PC-3 (cell line): ENCODE measurements at regions not wholly inside any gene's neighbourhood (a gene's known extent, or its start where the extent isn't known, plus 50 kb on each side); places are given as distances from the start of the nearest gene placed in this dataset.

Source experiments
- ATAC-seq: fragments of 200-7000 bp; cut with Tn5 transposase; 2 replicates; pipeline ENCODE4 v1.9.1; 2020; ENCODE audit warnings: mild to moderate bottlenecking, moderate library complexity
- BruUV-seq: library from RNA; stranded (reverse); fragments of 400-500 nt; replicated peaks from 2 replicates; lab custom pipeline; 2021; lab: Mats Ljungman, UMichigan
- CTCF ChIA-PET: fragments of 300-600 bp; sonication (Branson Sonifier 250); formaldehyde crosslinking; loops from one replicate; lab custom pipeline; 2022; ENCODE audit warnings: antibody characterized with exemption; lab: Charles Lee
- POLR2A ChIA-PET: fragments of 300-600 bp; sonication (Branson Sonifier 250); formaldehyde crosslinking; loops from one replicate; lab custom pipeline; 2022; ENCODE audit warnings: antibody characterized with exemption; ENCODE audit not compliant: unreplicated experiment; lab: Charles Lee
- DNase-seq: peaks from one replicate; pipeline ENCODE4 v3.0.0-alpha.2; 2015
- H2AFZ ChIP-seq: fragments of 300-600 bp; sonication (generic); 2 replicates; pipeline ENCODE4 v1.6.0; 2016; ENCODE audit warnings: antibody characterized with exemption, low read length
- H3F3A ChIP-seq: fragments of 300-600 bp; sonication (generic); one replicate; pipeline ENCODE4 v1.6.0; 2017; ENCODE audit warnings: antibody characterized with exemption, low read length, control low read depth, mild to moderate bottlenecking; ENCODE audit not compliant: unreplicated experiment
- H3K27ac ChIP-seq: fragments of 300-600 bp; sonication (generic); 2 replicates; pipeline ENCODE4 v1.5.1; 2016; ENCODE audit warnings: mild to moderate bottlenecking, low read length
- H3K27me3 ChIP-seq: fragments of 300-600 bp; sonication (generic); 2 replicates; pipeline ENCODE4 v1.6.1; 2016; ENCODE audit warnings: low read length, mixed read lengths
- H3K36me3 ChIP-seq: fragments of 300-600 bp; sonication (generic); 2 replicates; pipeline ENCODE4 v1.6.1; 2016; ENCODE audit warnings: low read depth, mixed run types, low read length, mixed read lengths
- H3K4me1 ChIP-seq: fragments of 300-600 bp; sonication (generic); 2 replicates; pipeline ENCODE4 v1.5.1; 2016; ENCODE audit warnings: low read length; ENCODE audit not compliant: insufficient read depth
- H3K4me2 ChIP-seq: fragments of 300-600 bp; sonication (generic); 2 replicates; pipeline ENCODE4 v1.6.0; 2016; ENCODE audit warnings: low read length
- H3K4me3 ChIP-seq: fragments of 300-600 bp; sonication (generic); 2 replicates; pipeline ENCODE4 v1.5.1; 2016; ENCODE audit warnings: mild to moderate bottlenecking, low read length, mixed read lengths
- H3K79me2 ChIP-seq: fragments of 300-600 bp; sonication (generic); 2 replicates; pipeline ENCODE4 v1.6.1; 2017; ENCODE audit warnings: low read length, mixed read lengths
- H3K9ac ChIP-seq: fragments of 300-600 bp; sonication (generic); 2 replicates; pipeline ENCODE4 v1.6.0; 2016; ENCODE audit warnings: mild to moderate bottlenecking, low read length
- H3K9me2 ChIP-seq: fragments of 300-600 bp; sonication (generic); replicated peaks from 2 replicates; pipeline ENCODE4 v1.6.1; 2016; ENCODE audit warnings: mixed run types, low read length, mixed read lengths
- H3K9me3 ChIP-seq: fragments of 300-600 bp; sonication (generic); 2 replicates; pipeline ENCODE4 v1.6.1; 2016; ENCODE audit warnings: low read length, mixed read lengths
- H4K20me1 ChIP-seq: fragments of 300-600 bp; sonication (generic); 2 replicates; pipeline ENCODE4 v1.6.1; 2016; ENCODE audit warnings: low read length, mixed read lengths
- EZH2 ChIP-seq: fragments of 300-600 bp; sonication (generic); IDR thresholded peaks from one replicate; pipeline ENCODE4 v1.6.1; 2017; ENCODE audit warnings: antibody characterized with exemption, mild to moderate bottlenecking, low read length; ENCODE audit not compliant: unreplicated experiment
- EZH2phosphoT487 ChIP-seq: fragments of 300-600 bp; sonication (generic); IDR thresholded peaks from 2 replicates; pipeline ENCODE4 v1.6.1; 2018; ENCODE audit warnings: mild to moderate bottlenecking, antibody characterized with exemption, low read length, borderline replicate concordance
- intact Hi-C: fragments of 100-400 bp; cut with micrococcal nuclease; formaldehyde crosslinking; loops from 2 replicates; pipeline ENCODE4 v1.9.0; 2023
- TF ChIP-seq, protein P1 (sequence below): fragments of 300-600 bp; sonication (generic); conservative IDR thresholded peaks from 2 replicates; pipeline ENCODE4 v1.5.1; 2017; ENCODE audit warnings: antibody characterized with exemption, low read depth, mild to moderate bottlenecking, low read length

DNA sequence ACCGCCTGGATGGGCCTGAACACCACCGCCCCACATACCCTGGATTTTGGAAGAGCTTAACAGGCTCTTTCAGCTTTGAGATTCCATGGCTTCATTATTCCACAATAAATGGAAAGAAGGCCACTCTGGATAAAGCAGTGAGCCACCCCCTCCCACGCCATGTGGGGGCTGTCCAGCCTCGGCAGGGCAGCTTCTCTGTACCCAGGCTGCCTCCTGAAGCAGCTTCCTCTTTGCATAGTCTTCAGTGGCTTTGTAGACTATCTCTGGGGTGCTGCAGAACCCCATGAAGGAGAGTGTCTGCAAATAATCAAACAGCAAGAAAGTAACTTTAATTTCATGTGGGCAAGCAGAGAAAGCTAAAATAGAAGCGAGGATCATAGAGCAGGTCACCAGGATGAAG, 96.6 kb upstream of the NXT1 start:
- Histone ChIP-seq H3K27me3 (peaks cover 69% of the 10 kb centered on the region), H3K79me2 (no peaks in the 10 kb centered on the region), H3K9me3 (no peaks in the 10 kb centered on the region), H3K36me3 (no peaks in the 10 kb centered on the region), H3K27ac (no peak overlapping the region), H3K4me3 (no peak overlapping the region), H3K9ac (no peak overlapping the region), H4K20me1 (no peaks in the 10 kb centered on the region), H3K9me2 (no peaks in the 10 kb centered on the region), H2AFZ (no peak overlapping the region), H3F3A (no peaks in the 10 kb centered on the region), H3K4me2 (no peak overlapping the region), H3K4me1 (peaks cover 17% of the 10 kb centered on the region)
- no TSS peak for BruUV-seq
- ChIA-PET POLR2A (no interaction called here), CTCF (no interaction called here)
- intact Hi-C loops: no loop called here
- no peak for ATAC-seq
- no peak for DNase-seq
- no peak for TF ChIP-seq EZH2phosphoT487
- TF ChIP-seq, protein P1, sequence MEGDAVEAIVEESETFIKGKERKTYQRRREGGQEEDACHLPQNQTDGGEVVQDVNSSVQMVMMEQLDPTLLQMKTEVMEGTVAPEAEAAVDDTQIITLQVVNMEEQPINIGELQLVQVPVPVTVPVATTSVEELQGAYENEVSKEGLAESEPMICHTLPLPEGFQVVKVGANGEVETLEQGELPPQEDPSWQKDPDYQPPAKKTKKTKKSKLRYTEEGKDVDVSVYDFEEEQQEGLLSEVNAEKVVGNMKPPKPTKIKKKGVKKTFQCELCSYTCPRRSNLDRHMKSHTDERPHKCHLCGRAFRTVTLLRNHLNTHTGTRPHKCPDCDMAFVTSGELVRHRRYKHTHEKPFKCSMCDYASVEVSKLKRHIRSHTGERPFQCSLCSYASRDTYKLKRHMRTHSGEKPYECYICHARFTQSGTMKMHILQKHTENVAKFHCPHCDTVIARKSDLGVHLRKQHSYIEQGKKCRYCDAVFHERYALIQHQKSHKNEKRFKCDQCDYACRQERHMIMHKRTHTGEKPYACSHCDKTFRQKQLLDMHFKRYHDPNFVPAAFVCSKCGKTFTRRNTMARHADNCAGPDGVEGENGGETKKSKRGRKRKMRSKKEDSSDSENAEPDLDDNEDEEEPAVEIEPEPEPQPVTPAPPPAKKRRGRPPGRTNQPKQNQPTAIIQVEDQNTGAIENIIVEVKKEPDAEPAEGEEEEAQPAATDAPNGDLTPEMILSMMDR: no peak
- no peak for TF ChIP-seq EZH2

DNA sequence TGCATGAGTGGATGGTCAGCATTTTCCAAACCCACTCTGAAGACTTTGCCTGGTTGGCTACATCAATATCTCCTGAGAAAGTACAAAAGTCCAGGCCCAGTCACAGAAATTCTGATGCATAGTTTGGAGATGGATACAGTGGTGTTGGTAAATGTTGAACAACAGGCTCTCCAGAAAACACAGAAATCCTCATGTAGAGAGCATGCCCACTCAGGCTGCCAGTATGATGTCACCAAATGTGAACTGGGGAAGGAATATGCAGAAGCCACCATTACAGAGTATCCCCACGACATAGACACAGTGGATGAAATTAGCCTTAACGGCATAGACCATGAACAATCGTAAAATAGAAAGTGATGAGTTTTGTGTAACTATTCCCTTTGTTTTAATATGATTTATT, 97.1 kb upstream of the NXT1 start:
- Histone ChIP-seq H3F3A (no peaks in the 10 kb centered on the region), H2AFZ (no peak overlapping the region), H3K4me2 (no peak overlapping the region), H3K4me1 (peaks cover 13% of the 10 kb centered on the region), H3K4me3 (no peak overlapping the region), H3K79me2 (no peaks in the 10 kb centered on the region), H3K9me2 (no peaks in the 10 kb centered on the region), H4K20me1 (no peaks in the 10 kb centered on the region), H3K27me3 (peaks cover 72% of the 10 kb centered on the region), H3K27ac (no peak overlapping the region), H3K9ac (no peak overlapping the region), H3K9me3 (no peaks in the 10 kb centered on the region), H3K36me3 (no peaks in the 10 kb centered on the region)
- ATAC-seq: no peak
- BruUV-seq: no TSS peak
- TF ChIP-seq EZH2phosphoT487: no peak
- TF ChIP-seq, protein P1: no peak
- TF ChIP-seq EZH2: no peak
- intact Hi-C loops: no loop called here
- no peak for DNase-seq
- POLR2A ChIA-PET: no interaction called here
- CTCF ChIA-PET: no interaction called here

DNA sequence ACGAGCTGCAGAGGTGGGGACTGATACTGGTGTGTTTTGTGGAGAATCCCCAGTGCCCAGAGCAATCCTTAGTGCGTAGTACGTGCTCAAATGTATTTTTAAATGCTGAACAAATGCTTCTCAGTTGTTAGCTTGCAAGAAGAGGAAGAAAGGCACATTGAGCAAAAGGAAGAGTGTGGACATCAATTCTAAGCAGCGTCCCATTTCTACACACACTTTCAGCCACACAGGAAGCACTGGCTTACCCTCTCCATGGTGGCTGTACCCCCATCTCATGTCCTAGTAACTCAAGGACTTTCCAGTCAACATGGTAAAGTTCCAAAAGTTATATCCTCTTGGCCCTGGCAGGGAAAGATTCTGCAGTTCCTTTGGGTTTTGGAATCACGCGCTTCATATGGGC, 98.8 kb upstream of the NXT1 start:
- Histone ChIP-seq H3K36me3 (no peaks in the 10 kb centered on the region), H3K27ac (no peak overlapping the region), H3K4me2 (no peak overlapping the region), H3K9ac (no peak overlapping the region), H3K9me2 (no peaks in the 10 kb centered on the region), H2AFZ (no peak overlapping the region), H3K4me1 (no peaks in the 10 kb centered on the region), H3K4me3 (no peak overlapping the region), H3K27me3 (peaks cover 89% of the 10 kb centered on the region), H3K79me2 (no peaks in the 10 kb centered on the region), H3F3A (no peaks in the 10 kb centered on the region), H3K9me3 (no peaks in the 10 kb centered on the region), H4K20me1 (no peaks in the 10 kb centered on the region)
- DNase-seq: no peak
- BruUV-seq: no TSS peak
- POLR2A ChIA-PET: no interaction called here
- ATAC-seq: no peak
- intact Hi-C loops: no loop called here
- CTCF ChIA-PET: no interaction called here
- TF ChIP-seq EZH2: no peak
- TF ChIP-seq, protein P1: no peak
- no peak for TF ChIP-seq EZH2phosphoT487
